Fibroblast of skin of right quadriceps (primary cell): ENCODE measurements at regions not wholly inside any gene's neighbourhood (a gene's known extent, or its start where the extent isn't known, plus 50 kb on each side); places are given as distances from the start of the nearest gene placed in this dataset.
A peak's percentile ranks its signal among the peaks of the same experiment; 100 is the strongest.
"Not testable (repeated sequence)": the region's sequence is repeated elsewhere in the genome, so short reads cannot be mapped to it uniquely, and the experiment has no call there.

Experiments
- DNase-seq: peaks from one replicate; pipeline ENCODE4 v3.0.0-alpha.2; 2013

DNA sequence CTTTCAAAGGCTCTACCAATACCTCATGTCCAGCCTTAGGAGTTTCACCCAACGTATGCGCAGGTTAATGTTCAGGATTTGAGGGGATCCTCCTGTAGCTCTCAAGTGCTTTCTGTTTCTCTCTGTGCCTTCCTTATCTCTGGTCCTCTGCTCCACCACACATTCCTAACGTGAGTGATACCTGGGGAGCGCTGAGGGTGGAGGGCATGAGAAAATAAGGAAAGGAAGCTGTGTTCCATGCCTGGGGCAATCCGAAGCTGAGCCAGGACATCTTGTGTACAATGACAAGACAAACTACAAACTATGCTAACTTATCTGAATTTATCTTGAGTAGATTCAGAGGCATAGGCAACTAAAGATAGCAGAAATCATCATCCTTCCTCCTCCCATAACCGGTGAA lies 136.4 kb downstream of the SST start:
- DNase-seq = no peak

DNA sequence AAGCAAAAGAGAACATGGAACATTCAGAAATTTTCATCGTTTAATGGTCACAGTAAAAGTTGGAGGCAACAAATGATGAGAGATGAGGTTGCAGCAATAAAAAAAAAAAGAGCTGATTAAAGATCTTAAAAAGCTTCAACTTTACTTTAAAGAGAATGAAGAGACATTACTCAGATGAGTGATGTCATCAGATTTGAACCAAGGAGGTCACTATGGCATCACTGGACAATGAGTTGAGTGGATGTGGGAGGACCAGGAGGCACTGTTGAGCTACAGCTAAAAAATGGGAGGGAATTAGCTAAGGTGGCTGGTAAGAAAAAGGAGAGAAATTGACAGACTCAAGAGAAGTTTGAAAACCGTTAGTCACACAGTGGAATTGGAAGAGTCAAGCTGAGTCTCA lies 138.4 kb downstream of the SST start:
- DNase-seq = no peak

DNA sequence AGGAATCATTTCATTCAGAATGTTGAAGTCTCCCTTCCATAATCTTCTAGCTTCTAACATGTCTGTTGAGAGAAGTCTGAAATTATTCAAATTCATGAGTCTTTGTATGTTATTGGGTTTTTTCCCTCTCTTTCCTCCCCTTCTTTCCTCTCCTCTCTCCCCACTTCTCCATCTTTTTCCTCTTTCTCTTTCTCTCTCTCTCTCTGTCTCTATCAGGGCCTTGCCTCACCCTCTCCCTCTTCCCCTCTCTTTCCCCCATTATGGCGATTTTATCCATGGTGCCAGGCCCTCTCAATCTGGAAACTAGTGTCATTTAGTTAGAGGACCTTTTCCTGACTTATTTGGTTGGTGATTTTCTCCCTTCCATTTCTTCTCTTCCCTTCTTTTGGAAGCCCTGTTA lies 147.3 kb downstream of the SST start:
- no peak for DNase-seq

DNA sequence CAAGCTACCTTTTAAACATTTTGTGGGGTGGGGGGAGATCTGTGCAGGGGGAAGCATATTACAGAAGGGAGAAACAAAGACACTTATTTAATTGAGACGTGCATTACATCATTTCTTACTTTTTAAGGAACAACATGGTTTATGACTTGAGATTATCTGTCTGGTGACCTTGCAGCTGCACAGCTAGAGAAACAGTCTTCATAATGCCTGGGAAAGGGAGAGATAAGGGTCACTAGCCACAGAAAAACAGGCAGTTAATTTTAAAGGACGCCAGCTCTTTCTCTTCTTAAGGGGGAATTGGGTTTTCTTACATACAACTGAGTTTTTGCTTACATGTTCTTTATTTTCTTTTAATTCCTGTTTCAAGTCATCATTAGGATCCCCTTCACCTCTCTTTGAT lies 147.9 kb downstream of the SST start:
- DNase-seq = no peak

DNA sequence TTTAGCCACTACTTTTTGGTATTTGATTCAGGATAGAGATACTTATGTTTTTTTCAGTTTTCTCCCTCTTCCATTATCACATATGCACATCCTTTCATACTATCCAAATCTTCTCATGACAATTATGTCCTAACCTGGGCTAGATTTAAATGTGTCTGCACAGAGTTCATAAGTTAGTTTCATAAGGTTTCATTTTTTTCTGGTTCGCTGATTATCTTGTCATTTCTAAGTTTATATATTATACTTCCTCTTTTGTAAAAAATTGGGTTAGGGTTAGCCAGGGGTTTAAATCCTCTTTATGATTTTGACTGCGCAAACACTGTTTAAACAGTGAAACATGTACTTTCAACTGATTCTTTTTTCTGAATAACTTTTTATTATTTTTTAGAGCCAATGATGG lies 148.6 kb downstream of the SST start:
- no peak for DNase-seq

DNA sequence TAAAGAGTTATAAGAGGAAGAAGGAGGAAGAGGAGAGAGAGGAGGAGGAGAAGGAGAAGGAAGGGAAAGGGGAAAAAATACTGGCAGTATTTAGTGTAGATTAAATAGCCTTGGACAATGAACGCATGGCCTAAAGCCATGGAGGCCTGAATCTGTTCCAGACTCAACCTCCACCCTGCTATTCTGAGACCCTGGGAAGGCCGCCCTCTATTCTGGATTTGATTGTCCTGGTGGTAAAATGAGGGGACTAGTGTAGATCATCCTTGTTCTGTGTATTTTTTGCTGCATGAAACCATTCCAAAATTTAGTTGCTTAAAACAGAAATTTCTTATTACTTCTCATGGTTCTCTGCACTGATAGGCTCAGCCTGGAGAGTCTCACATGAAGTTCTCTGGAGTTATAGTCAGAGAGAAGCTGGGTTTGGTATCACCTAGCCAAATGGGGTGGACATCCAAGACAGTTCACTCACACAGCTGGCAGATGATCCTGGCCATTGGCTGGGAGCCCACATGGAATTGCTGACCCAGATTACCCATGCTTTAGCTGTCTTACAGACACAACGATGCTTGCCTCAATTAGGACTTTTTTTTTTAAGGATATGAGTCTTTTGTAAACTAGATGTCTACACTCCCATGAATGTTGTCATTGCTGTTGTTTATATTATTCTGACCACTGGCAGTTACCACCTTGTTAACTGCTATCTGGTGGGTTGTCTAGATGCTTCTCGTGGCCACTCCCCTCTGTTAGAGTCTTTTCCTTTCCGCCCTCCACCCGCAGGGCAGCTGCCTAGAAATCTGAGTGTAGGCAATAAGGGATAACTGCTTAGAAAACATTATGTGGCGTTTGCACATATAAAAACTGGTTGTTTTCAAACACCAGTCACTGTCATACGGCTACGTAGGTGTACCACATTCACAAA lies 149.9 kb downstream of the SST start:
- DNase-seq = peak; percentile 42

DNA sequence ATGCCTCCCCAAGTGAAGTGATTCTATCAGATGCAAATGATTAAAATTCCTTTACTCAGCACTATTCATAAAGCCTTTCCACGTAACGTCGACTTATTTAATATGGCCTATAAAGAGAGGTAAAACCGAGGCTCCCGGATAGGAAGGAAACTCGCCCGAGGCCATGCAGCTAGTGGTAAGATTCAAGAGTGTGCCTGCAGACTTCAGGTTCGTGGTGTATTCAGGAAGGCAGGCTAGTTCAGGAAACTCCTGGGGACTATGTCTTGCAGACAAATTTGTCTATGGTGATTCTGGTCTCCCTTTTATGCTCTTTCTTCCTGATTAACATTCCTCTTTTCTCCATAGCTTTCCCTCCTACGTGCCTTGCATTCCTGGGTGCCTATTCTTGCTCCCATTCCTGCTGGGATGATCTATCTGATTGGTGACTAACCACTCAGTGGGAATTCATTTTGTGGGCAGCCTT lies 150.7 kb downstream of the SST start:
- peak; percentile 87 for DNase-seq

DNA sequence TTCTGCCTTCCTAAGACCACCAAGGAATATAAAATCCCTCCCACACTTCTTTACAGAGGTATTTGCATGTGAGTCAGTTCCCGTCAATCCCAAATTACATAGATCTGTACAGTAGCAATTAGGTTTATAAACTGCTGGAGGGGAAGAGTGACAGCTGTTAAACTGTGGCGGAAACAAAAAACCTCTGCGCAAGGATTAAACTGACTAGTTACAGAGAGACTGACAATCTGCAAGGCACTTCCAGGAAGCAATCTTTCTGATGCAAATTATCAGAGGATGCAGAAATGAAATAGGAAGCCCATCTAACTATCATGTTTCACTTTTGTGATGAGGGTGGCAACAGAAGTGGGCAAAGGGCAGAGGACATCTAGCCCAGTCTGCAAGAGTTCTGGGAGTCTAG lies 150.4 kb downstream of the RTP4 start:
- DNase-seq = no peak

DNA sequence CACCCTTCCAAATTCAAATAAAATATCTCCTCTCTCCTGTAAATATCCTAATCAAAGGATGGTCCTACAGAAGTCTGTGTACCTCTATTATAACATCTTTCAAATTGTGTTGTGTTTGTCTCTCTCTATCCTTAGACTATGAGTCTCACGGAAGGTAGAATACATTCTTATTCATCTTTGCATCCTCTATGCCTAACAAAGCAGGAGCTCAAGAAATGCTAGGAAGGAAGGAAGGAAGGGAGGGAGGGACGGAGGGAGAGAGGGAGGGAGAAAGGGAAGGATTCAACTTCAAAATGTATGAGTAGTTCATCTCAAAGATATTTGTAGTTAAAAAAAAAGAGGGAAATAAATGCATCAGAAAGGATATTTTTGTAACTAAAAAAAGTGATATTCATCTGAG lies 150.0 kb downstream of the RTP4 start:
- no peak for DNase-seq

DNA sequence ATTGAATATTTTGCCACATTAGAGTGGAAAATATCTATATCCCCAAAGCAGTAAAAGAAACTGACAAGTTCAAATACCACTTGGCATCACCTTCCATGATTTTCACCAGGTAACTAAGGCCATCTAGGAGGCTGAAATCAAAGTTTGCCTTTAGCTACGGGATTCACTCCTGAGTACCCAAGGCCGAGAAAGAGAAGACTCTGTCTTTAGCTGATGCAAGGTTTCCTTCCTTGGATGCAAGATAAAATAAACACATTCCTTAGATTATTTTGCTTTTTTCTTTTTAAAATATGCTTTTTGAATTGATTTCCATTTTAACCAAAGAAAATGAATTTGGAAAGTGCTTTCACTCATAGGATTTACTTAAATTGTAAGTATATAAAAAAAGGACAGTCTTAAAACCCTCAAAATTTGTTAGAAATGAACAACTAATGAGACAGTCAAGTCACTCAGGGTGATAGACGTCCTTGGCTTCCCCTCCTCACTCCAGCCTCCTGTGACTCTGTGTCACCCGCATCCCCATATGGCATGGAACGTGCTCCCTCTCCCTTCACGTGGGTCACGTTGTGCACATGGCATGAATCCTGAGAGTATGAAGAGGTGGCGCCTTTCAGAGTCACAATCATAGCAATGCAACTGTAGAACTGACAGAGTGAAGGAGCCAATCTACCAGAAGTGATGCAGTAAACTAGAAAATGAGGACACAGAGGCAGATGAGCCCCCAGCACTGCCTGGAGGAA lies 148.4 kb downstream of the RTP4 start:
- DNase-seq = peak; percentile 6

DNA sequence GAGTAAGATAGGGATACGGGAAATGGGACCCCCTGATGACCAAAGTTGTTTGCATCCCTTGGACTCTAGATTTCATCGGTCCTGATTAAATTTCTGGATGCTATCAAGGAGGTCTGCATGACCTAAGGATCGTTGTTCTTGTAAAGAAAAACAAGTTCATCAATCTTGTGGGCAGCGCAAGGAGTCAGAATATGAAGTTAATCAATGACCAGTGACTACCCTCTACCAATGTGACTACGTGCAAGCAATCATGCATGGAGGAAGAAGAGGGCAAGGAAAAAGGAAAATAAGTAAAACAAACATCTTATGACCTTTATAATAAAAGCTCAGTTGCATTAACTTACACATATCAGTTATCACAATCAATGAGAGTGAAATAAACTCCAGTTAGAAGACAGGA lies 139.7 kb downstream of the RTP4 start:
- no peak for DNase-seq

DNA sequence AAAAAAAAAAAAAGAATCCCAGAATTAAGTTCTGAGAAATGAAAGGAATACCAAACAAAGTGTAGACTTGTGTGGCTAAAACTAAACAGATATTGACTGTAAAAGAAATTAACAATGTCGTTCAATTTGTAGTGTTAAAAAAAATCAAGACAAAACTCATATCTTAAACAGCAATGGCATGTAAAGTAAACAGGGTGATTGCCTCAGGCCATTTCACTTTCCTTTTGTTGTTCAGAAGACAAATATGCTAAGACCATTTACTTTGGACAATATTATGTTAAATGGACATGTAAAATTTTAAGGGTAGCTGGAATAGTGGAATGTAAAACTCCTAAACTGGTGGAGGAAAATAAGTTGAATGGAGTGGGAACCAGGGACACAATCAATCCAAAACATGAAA lies 139.1 kb downstream of the RTP4 start:
- no peak for DNase-seq

DNA sequence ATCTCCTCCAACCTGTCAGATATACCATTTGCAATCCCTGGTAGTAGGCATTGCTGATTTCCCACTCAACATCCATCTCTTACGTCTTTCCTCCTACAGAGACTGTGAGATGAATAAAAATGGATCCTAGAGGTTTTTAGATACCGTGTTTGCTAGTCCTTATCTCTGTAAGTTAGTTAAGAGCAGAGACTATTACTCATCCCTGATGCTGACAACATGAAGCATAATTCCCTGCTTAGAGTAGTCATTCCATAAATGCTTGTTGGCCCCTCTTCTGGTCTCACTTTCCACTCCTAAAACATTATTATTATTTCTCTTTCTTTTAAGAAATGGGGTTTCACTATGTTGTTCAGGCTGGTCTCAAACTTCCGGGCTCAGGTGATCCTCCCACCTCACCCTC lies 136.2 kb downstream of the RTP4 start:
- DNase-seq = no peak

DNA sequence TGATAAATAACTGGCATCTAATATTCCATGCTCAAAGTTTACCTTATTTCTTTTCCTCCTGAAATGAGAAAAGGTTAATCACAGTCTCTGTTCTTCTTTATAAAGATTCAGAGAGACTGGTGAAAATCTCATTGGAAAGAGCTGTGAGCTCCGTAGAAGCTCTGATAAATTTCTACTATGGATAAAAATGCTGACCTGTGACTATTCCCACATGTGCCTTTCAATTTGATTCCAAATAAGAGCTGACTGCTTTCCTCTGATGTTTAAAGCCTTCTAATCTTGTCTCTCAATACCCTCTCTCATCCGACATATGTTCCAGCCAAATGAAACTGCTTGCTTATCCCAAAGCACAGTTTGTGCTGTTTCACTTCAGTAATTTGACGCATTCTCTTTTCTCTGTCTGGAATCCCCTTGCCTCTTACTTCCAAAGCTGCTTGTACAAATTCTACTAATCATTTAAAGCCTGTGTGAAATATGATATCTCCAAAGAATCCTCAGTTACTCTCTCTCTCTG lies 130.1 kb downstream of the RTP4 start:
- no peak for DNase-seq

DNA sequence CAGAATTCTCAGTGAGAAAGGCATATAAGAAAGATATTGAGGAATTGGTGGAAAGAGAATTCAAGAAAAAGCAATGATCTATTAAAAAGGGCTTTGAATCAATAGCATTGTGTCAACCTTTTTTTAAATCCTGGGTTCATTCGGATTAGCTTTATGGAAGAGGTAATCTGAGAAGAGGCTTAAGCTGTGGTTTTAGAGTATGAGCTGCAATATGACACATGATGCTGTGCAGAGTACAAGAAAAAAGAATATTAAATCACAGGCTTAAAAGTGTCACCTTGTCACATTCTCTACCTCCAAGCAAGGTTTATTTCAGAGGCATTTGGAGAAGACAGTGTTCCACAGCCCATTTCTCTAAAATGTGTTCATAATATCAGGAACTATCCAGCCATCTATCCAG lies 128.9 kb downstream of the RTP4 start:
- DNase-seq = no peak

DNA sequence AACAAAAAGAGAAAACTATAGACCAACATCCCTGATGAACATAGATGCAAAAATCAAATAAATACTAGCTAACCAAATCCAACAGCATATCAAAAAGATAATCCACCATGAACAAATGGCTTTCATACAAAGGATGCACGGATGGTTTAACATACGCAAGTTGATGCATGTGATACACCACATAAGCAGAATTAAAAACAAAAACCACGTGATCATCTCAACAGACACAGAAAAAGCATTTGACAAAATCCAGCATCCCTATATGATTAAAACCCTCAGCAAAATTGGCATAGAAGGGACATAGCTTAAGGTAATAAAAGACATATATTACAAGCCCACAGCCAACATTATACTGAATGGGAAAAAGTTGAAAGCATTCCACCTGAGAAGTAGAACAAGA lies 125.9 kb downstream of the RTP4 start:
- DNase-seq = not testable (repeated sequence)

DNA sequence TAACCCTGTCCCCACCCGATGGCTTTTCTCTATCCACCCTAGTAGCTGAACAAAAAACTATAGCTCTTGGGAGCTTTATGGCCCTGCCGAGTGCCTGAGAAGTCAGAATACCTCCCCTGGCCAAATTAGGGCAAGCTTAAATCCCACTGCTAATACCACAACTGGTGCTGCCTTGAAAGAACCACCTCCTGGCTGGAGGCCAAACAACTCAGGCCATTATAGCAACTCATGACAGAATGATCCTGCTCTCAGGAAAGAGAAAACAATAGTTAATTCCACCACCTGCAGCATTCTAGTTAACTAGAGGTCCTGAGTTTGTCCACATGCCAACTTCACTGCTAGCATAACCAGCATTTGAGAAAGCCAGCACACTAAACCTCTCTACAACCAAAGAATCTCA lies 123.2 kb downstream of the RTP4 start:
- DNase-seq = no peak

DNA sequence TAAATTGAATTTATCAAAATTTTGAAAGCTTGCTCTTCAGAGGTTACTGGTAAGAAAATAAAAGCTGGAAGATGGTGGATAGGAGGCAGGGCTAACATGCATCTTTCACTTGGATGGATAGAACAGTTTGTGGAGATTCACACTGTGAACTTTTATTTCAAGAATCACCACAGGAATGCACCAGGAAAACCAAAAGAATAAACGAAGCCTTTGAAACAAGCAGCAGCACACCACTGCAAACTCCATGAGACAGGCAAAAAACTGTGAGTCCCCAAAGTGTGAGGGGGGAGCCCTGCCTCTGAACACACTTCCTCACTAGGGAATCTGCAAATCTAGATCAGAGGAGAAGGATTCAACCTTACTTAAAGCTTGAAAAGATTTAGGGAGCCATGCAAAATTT lies 122.2 kb downstream of the RTP4 start:
- DNase-seq = peak; percentile 7

DNA sequence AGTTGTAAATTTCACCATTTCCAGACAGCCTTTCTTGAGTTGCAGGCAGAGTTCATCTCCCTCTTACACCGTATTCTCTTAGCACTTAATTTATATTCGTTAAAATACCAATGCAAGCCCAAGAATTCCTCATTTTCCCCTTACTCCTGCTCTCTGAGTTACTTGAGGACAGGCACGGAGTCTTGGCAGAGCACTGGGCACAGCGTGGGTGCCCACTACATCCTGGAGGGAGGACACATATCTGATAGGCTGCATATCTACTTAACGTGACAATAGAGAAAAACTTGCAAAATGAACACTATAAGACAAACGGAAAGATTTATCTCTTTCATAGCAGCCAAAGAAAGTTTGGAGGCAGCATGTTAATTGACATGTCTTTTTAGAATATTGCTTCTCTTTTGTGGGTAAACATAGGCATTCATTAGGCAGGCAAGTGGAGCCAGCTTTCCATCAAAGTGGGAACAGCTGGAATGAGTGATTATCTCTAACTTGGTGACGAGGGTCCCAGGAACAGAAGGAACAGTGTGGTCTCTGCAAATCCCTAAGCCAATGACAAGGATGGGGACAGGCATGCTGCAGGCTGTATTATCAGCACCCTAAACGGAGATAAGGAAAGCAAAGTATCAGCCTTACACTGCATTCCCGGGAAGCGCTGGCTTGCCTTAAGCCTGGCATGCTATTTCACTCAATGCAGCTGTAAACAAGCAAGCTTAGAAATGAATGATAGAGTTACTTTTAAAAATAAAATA lies 116.5 kb downstream of the RTP4 start:
- DNase-seq = no peak

DNA sequence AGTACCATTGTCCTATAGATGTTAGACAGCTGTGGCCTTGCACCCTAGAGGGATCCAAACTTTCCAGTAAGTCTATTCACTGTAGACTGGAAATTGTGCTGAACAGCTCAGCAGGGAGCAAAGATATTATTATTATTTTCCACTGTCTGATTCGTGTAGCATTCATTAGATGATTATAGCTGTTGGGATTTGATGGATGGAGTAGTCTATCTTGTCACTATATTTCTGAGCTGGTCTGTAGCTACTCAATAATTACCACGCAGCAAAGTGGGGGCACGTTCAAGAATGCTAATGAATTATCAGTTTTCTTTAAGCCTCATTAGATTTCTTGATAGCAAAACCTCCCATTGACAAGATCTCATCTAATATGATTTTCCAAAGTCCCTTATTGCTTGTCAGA lies 113.2 kb downstream of the RTP4 start:
- no peak for DNase-seq

DNA sequence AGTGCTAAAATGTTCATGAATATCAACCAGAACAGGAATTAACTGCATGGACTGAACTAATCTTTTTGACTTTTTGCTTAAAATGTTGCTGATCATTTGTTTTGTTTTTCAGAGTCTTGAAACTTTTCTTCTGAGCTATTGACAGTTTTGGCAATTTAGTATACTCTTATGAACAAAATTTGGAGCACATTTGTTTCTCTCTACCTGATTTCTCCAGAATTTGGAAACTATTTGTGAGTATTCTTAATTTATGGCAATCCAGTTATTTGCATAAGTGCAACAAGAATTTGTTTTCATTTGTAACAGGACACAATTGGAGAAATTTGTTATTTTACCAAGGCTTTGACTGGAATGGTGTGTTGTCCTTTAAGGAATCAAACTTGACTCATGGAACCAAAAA lies 107.4 kb downstream of the RTP4 start:
- not testable (repeated sequence) for DNase-seq

DNA sequence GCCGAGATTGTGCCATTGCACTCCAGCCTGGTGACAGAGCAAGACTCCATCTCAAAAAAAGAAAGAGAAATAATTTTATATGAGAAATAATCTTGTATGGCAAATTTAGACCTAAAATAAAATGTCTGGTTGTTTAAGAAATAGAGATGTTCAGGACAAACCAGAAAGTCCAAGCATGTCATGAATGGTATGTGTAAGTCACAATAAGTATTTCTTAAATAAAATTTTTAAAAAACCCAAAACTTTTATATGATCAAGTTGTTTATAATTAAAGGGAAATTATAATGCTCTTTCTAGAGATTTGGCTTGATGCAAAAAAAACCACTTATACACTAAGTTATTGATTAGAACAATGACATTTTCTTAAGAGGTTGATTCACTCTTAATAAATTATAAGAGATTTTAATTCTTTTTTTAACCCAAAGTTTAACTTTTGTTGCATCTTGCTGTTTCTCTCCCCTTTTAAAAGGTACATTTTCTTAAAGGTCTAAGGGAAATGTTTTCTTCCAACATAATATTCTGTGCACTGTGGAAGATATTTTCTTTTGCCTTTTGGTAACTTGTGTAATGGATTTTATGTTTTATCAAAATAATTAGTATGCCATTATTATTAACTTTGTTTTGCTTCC lies 105.7 kb downstream of the RTP4 start:
- no peak for DNase-seq

DNA sequence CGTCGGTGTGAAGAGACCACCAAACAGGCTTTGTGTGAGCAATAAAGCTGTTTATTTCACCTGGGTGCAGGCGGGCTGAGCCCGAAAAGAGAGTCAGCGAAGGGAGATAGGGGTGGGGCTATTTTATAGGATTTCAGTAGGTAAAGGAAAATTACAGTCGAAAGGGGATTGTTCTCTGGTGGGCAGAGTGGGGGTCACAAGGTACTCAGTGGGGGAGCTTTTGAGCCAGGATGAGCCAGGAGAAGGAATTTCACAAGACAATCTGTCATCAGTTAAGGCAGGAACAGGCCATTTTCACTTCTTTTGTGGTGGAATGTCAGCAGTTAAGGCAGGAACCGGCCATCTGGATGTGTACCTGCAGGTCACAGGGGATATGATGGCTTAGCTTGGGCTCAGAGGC lies 98.1 kb downstream of the RTP4 start:
- not testable (repeated sequence) for DNase-seq
